HG03280 (cell line): ENCODE measurements at regions not wholly inside any gene's neighbourhood (a gene's known extent, or its start where the extent isn't known, plus 50 kb on each side); places are given as distances from the start of the nearest gene placed in this dataset.

Source experiments
- ATAC-seq: cut with Tn5 transposase; IDR thresholded peaks from one replicate; pipeline ENCODE4 v1.9.1; 2021; ENCODE audit warnings: mild to moderate bottlenecking, moderate library complexity; ENCODE audit not compliant: unreplicated experiment

DNA sequence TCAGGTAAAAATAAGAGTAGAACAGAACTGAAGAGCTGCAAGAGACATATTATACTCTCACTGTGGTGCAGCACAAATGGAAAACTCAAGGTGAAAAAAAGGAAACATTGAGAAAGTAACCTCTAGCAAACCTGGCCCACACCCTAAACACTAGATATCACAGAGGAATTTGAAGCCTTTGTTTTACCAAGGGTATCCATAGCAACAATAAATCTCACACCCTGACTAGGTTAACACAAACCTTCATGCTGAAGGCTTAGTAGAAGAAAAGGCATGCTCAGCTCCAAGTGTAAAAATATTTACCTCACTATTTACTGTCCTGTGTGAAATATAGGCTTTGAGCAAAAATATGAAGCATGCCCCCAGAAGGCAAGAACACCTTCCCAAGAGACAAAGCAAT lies 61.9 kb upstream of the TAB3 start:
- no peak for ATAC-seq

DNA sequence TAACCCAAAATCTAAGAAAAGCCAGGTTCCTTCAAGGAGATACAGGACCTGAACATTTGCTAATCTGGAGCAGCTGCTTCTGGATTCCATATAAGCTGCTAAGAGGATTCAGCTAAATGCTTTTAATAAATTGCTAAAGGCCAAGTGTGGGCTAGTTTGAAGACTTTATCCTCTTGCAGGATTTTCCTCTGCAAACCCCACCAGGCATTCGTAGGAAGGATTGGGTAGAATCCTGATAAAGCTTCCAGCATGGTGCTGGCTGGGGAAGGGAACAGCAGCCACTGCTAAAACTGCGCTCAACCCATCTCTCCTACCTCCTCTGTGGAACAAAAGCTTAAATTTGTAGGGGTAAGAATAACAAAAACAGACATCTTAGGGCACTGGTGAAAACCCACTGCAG lies 61.3 kb upstream of the TAB3 start:
- ATAC-seq, result no peak

DNA sequence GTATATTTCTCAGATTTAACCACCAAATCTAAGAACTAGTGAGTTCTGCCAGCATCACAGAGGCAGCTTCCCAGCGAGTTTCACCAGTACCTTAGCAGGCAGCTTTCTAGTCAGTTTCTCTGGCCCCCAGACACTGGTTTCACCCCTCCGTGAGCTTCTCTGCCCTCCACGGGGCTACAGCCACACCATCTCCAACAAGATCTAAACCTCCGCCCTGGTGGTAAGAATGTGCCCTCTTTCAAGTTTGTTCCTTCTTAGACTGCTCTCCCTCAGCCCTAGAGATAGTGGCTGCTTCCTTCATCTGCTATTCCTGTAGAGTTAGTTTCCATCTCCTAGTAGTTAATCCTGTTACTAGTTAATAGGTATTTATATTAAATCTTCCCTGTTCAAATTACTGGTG lies 60.5 kb upstream of the TAB3 start:
- no peak for ATAC-seq

DNA sequence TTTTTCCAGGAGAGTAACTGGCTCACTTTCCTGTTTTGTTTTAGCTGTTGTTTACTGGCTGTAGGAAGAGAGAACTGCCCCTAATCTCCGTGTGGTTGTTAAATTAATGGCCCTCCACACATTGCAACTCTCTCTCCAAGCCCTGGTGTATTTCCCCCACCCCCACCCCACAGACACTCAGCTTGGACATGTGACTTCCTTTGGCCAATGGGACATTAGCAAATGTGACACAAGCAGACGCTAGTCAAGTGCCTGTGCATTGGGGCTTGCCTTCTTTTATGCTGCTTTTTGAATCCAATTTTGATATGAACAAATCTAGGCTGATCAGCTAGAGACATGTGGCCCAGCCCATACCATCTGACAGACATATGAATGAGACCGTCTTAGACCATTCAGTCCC lies 59.6 kb upstream of the TAB3 start:
- no peak for ATAC-seq

DNA sequence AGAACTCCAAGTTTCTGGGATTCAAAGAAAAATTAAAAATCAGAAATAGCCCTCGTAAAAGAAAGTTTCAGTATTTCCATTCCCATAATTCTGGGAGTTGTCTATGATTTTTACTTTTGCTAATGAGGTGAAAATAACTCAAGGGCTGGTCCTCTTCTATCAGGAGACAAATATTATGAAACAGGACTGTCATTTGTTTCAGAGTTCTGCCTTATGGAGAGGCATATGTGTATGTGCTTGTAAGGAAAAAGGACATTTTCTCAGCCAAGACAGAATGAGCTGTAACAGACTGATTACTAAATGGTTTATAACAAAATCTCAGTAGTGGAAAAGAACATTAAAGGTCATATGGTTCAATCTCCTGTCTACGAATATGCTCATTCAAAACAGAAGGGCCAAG lies 59.0 kb upstream of the TAB3 start:
- no peak for ATAC-seq

DNA sequence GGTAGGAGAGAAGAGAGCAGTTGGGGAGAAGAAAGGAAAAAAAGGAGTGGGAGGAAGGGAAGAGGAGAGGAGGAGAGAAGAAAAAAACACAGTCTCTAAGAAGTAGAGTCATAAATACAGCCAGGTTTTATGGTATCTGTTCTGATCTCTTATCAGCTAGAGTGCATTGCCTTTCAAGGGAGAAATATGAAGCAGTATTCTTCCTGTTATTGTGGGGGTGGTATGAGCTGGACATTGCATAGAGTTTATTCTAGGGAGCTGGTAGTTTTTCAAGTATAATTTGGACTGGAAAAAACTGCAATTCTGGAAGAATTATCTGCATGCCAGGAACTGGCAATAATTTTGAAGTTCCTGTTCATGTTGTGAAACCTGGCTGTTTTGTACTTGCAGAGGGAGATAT lies 54.9 kb upstream of the TAB3 start:
- no peak for ATAC-seq

DNA sequence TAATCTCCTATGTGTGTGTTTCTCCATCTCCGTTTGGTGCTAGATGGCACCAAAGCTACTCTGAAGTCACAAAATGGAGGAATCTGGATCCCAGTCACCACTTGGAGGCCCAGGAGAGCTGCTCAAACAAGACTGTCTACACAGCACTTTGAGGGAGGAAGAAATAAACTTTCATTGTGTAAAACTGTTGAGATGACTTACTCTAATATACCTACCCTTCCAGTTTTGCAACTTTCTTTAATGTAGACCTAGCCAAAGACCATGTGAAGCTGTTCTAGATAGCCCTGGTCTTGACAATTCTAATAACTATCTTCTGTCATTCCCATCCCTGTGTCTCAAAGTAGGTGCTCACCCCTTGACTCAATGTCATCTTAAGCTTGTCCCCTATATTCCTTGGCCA lies 52.8 kb upstream of the TAB3 start:
- no peak for ATAC-seq

DNA sequence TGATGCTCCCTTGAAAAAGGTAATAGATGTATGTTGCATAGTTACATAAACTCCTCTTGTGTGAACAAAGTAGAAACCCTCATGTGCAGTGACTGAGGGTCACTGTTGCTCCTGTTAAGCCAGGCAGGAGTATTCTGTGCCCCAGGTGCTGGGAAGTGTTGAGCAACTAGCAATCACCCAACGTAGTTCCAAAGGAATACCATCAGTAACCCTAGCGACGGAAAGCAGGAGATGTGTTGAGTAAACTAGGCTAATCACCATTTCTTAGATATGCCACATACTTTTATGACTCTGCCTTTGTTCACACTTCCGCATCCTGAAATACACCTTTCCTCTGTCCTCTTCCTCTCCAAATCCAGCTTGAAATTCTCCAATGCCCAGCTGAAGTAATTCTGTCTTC lies 50.9 kb upstream of the TAB3 start:
- ATAC-seq, result no peak
